ENCODE measurements at regions not wholly inside any gene's neighbourhood (a gene's known extent, or its start where the extent isn't known, plus 50 kb on each side); places are given as distances from the start of the nearest gene placed in this dataset.

DNA sequence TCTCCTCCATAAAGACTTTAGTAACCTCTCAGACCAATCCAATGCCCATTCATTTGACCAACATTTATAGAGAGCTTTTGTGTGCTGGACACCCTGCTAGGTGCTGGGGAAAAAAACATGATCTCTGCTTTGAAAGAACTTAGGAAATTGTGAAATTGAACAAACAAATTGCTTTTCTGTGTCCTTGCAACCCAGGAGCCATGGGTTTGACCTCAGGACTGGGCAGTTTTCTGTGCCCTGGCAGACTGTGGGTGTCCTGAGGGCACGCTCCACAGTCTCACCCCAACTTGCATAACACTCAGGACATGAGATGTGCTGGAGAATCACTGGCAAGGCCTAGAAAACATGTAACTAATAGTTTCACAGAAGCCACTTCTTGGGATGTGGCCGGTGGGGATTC is 429.1 kb upstream of the ZMIZ1 start:
- peaks cover 8% of the 10 kb centered on the region for H3K4me1 Mint-ChIP-seq (ENCODE audit: low read depth, unreplicated experiment)
- TF ChIP-seq, protein P1, sequence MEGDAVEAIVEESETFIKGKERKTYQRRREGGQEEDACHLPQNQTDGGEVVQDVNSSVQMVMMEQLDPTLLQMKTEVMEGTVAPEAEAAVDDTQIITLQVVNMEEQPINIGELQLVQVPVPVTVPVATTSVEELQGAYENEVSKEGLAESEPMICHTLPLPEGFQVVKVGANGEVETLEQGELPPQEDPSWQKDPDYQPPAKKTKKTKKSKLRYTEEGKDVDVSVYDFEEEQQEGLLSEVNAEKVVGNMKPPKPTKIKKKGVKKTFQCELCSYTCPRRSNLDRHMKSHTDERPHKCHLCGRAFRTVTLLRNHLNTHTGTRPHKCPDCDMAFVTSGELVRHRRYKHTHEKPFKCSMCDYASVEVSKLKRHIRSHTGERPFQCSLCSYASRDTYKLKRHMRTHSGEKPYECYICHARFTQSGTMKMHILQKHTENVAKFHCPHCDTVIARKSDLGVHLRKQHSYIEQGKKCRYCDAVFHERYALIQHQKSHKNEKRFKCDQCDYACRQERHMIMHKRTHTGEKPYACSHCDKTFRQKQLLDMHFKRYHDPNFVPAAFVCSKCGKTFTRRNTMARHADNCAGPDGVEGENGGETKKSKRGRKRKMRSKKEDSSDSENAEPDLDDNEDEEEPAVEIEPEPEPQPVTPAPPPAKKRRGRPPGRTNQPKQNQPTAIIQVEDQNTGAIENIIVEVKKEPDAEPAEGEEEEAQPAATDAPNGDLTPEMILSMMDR (IDR thresholded peaks at IDR 0.05; ENCODE audit: unreplicated experiment), result no peak
- intact Hi-C loops (cut with micrococcal nuclease; ENCODE audit: unreplicated experiment), result no loop called here
- no peaks in the 10 kb centered on the region for H3K36me3 Mint-ChIP-seq (ENCODE audit: insufficient read depth, unreplicated experiment)
- no peak overlapping the region for H3K27ac Mint-ChIP-seq (ENCODE audit: unreplicated experiment)
- peaks cover 27% of the 10 kb centered on the region for H3K27me3 Mint-ChIP-seq (ENCODE audit: unreplicated experiment)
- DNase-seq, result no peak
- CTCF ChIA-PET, result no interaction called here
- no peak overlapping the region for H3K4me3 Mint-ChIP-seq (ENCODE audit: low read depth, unreplicated experiment)
- no TSS peak for BruUV-seq (replicated peaks)
- no peaks in the 10 kb centered on the region for H3K9me3 Mint-ChIP-seq (ENCODE audit: low read depth, unreplicated experiment)

DNA sequence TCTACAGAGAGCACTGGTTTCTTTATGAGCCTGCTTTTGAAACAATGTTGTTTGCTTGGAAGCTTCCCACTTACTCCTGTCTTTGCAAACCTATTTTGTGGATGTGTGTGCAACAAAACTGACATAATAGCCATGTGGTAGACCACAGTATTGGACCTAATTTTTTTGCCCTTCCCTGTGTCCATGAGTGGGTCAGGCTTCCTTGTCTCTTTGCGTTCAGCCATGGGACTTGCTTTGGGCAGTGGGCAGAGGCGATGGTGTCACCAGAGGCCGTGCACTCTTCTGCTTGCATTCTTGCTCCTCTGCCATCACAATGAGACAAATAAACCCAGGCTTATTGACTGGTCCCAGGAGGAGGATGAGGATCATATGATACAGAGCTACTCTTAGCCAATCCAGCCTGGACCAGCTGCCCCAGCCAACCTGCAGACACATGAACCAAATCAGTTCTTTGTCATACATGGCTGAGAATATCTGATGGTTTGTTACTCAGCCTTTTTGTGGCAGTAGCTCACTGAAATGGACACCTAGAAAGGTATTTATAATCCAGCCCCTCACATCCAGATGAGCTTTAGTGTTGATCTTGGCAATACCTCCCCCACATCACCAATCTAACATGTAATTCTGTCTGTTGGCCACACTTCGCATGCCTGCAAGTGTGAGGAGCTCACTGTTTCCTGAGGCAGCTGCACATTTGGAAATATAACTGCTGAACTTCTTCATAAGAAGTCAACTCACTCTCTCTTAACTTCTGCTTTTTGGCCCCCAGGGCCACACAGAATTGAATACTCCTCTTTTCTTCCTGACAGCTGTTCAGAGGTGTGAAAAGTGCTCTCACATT is 427.8 kb upstream of the ZMIZ1 start:
- H3K27me3 Mint-ChIP-seq (ENCODE audit: unreplicated experiment), result peaks cover 27% of the 10 kb centered on the region
- no TSS peak for BruUV-seq (replicated peaks)
- no peak overlapping the region for H3K4me3 Mint-ChIP-seq (ENCODE audit: low read depth, unreplicated experiment)
- no peaks in the 10 kb centered on the region for H3K9me3 Mint-ChIP-seq (ENCODE audit: low read depth, unreplicated experiment)
- intact Hi-C loops (cut with micrococcal nuclease; ENCODE audit: unreplicated experiment), result no loop called here
- no peak for DNase-seq
- peaks cover 8% of the 10 kb centered on the region for H3K4me1 Mint-ChIP-seq (ENCODE audit: low read depth, unreplicated experiment)
- TF ChIP-seq, protein P1 (IDR thresholded peaks at IDR 0.05; ENCODE audit: unreplicated experiment), result no peak
- H3K27ac Mint-ChIP-seq (ENCODE audit: unreplicated experiment), result no peak overlapping the region
- H3K36me3 Mint-ChIP-seq (ENCODE audit: insufficient read depth, unreplicated experiment), result no peaks in the 10 kb centered on the region
- CTCF ChIA-PET, result no interaction called here

DNA sequence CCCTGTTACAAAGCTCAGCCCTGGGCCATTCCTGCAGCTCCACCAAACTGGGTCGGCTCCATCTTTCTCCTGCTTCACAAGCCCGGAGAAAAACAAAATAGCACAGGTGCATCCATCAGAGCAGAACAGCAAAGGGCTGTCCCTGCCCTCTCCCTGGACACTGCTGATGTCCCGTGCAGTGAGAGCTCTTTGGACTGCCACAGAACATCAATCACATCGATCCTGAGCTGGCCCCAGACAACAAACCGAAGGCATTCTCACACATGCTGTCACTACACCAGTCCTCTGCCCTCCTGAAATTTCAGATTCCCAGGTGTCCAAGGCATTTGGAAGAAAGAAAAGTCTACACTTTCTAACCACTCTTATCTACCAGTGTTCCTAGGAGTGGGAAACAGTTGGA is 427.1 kb upstream of the ZMIZ1 start:
- no peaks in the 10 kb centered on the region for H3K9me3 Mint-ChIP-seq (ENCODE audit: low read depth, unreplicated experiment)
- no peak overlapping the region for H3K27ac Mint-ChIP-seq (ENCODE audit: unreplicated experiment)
- H3K27me3 Mint-ChIP-seq (ENCODE audit: unreplicated experiment), result peaks cover 27% of the 10 kb centered on the region
- no peak for DNase-seq
- H3K36me3 Mint-ChIP-seq (ENCODE audit: insufficient read depth, unreplicated experiment), result no peaks in the 10 kb centered on the region
- CTCF ChIA-PET, result no interaction called here
- H3K4me1 Mint-ChIP-seq (ENCODE audit: low read depth, unreplicated experiment), result peaks cover 8% of the 10 kb centered on the region
- BruUV-seq (replicated peaks), result no TSS peak
- no peak overlapping the region for H3K4me3 Mint-ChIP-seq (ENCODE audit: low read depth, unreplicated experiment)
- TF ChIP-seq, protein P1 (IDR thresholded peaks at IDR 0.05; ENCODE audit: unreplicated experiment), result no peak
- intact Hi-C loops (cut with micrococcal nuclease; ENCODE audit: unreplicated experiment), result no loop called here

DNA sequence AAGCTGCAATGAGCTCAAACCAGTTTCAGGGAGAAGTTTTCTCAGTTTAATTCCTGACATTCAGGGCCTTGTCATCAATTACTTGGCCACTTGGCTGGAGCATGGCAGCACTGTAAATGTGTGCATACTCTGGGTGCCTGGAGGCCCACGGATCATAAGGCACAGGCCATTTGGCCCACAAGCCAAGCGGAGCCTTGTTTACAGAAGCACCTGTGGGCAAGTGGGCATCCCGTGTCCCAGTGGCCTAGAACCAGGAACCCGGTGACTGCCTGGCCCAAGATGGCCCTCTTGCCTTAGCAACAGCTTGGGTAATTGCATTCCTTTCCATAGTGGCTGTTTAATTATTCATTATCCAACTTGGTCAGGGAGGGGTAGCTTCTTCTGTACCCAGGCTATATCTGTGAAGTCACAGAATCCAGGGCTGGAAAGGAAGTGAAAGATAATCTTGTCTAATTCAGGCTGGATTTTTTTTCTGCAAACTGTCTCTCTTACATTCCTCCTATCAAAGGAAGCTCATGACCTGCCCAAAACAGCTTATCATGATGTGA is 426.4 kb upstream of the ZMIZ1 start:
- no TSS peak for BruUV-seq (replicated peaks)
- CTCF ChIA-PET, result no interaction called here
- intact Hi-C loops (cut with micrococcal nuclease; ENCODE audit: unreplicated experiment), result no loop called here
- peaks cover 27% of the 10 kb centered on the region for H3K27me3 Mint-ChIP-seq (ENCODE audit: unreplicated experiment)
- TF ChIP-seq, protein P1 (IDR thresholded peaks at IDR 0.05; ENCODE audit: unreplicated experiment), result no peak
- H3K4me1 Mint-ChIP-seq (ENCODE audit: low read depth, unreplicated experiment), result peaks cover 8% of the 10 kb centered on the region
- no peaks in the 10 kb centered on the region for H3K9me3 Mint-ChIP-seq (ENCODE audit: low read depth, unreplicated experiment)
- no peak for DNase-seq
- no peak overlapping the region for H3K27ac Mint-ChIP-seq (ENCODE audit: unreplicated experiment)
- H3K4me3 Mint-ChIP-seq (ENCODE audit: low read depth, unreplicated experiment), result no peak overlapping the region
- no peaks in the 10 kb centered on the region for H3K36me3 Mint-ChIP-seq (ENCODE audit: insufficient read depth, unreplicated experiment)
